Iris pigment epithelial cell (primary cell): ENCODE measurements at regions not wholly inside any gene's neighbourhood (a gene's known extent, or its start where the extent isn't known, plus 50 kb on each side); places are given as distances from the start of the nearest gene placed in this dataset.
"Not testable (repeated sequence)": the region's sequence is repeated elsewhere in the genome, so short reads cannot be mapped to it uniquely, and the experiment has no call there.

ENCODE experiments used
- DNase-seq: peaks from one replicate; pipeline ENCODE4 v3.0.0-alpha.2; 2011; ENCODE audit warnings: low read depth

DNA sequence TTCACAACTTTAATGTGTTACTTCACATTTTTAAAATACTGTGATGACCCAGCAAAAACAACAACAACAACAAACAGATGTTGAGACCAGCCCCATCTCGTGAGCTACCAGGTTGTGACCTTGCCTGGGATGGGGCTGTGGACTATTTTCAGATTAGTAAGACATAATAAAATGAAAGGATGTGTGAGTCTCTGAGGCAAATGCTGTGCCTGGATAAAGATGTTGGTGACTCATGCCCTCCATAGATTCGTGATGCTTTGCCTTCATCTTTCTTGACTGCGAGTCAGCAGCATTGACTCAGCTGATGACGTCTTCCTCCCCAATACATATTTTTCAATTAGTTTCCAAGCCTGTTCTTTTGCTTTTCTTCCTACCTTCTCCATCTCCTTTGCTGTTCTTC is 453.0 kb upstream of the CFAP20DC start:
- DNase-seq, result peak; percentile 91

DNA sequence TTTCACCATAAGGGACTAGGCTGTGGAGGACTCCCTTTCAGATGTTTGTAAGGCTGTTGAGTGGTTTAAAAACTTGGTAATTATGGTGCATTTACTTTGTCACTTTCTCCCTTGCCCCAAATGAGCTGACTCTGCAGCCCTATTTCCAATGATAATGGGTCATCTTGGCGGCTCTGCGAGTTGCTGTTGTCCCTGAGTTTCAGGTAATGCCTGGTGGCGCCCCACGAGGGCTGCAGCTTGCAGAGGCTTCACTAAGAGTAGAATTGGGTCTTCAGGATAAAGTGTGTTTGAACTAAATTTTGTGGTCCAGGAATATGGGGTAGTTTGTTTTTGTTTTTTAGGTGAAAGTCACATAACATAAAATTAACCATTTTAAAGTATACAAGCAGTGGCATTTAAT is 450.1 kb upstream of the CFAP20DC start:
- DNase-seq, result no peak

GRCh38 chr3:59499000-59499399 is 449.2 kb upstream of the CFAP20DC start:
- no peak for DNase-seq

- DNase-seq, result no peak
Measured at GRCh38 chr3:59496250-59496649, 446.4 kb upstream of the CFAP20DC start.

DNA sequence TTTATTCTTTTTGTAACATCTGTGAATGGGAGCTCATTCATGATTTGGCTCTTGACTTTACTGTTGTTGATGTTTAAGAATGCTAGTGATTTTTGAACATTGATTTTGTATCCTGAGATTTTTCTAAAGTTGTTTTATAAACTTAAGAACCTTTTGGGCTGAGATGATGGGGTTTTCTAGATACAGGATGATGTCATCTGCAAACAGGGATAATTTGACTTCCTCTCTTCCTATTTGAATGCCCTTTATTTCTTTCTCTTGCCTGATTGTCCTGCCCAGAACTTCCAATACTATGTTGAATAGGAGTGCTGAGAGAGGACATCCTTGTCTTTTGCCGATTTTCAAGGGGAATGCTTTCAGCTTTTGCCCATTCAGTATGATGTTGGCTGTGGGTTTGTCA is 445.1 kb upstream of the CFAP20DC start:
- not testable (repeated sequence) for DNase-seq

- no peak for DNase-seq
Measured at GRCh38 chr3:59486520-59486919, 436.7 kb upstream of the CFAP20DC start.

DNA sequence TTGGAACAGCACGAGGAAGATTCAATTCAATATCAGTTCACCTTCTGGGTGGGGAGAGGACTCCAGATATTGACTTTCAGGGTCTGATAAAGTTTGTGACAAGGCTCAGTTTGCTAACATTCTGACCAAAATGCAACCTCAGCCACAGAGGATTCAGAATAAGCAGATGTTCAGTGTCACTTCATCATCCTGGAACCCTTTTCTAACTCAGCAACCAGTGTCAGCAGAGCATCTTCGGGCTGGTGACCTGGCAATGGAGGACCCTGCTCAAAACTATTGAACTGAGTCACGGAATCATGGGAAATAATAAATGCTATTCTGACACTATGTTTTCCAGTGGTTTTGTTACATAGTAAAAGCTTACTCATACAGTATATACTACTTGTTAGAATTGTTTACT is 433.4 kb upstream of the CFAP20DC start:
- DNase-seq, result no peak

- no peak for DNase-seq
Measured at GRCh38 chr3:59482684-59483083, 432.9 kb upstream of the CFAP20DC start.

DNA sequence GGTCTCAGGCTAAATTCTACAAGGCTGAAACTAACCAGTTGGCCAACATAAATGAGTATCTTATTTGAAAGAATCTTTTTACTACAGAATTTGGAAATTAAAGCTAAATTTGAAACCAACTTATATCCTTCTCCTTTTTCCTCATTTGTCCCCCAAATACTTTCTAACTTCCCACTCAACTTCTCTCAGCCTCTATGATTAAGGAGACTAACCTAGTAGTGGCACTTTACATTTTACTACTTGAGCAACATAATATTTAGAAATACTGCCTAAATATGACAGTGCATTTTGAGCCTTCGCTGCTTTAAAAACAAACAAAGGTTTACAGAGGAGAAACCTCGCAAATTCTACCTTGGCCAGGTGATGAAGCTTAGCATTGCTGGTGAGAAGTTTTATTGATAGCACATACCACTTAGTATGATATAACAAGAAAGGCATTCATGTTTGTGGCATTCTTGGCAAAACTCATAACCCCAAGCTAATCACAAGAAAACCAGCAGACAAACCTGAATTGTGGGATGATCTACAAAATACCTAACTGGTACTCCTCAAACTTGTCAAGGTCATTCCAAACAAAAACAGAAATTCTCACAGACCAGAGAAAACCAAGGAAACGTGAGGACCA is 432.1 kb upstream of the CFAP20DC start:
- DNase-seq, result peak; percentile 20

DNA sequence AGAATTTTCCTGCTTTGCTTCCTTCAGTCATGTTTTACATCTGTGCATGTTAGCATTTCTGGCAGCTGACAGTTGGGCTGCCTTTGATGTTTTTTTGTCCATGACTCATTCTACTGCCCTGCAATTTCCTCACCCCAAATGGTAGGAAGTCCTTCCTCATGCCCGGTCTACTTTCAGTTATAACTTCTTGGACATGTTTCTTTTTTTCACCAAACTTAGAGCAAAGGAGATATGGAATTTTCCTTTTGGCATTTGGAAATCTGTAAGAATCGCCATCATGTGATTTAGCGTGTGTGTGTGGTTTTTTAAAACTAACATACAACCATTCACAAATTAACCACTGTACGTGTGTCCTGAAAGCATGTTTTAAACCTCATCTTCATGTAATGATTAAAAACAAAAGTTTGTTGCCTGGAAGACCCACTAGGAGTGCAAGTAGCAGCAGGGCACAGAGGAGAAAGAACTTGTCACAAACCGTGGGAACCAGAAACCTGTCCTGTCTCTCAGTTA is 430.7 kb upstream of the CFAP20DC start:
- peak; percentile 73 for DNase-seq

- DNase-seq, result no peak
Measured at GRCh38 chr3:59473636-59474035, 423.8 kb upstream of the CFAP20DC start.

GRCh38 chr3:59472541-59472940 is 422.7 kb upstream of the CFAP20DC start:
- DNase-seq, result peak; percentile 14

DNA sequence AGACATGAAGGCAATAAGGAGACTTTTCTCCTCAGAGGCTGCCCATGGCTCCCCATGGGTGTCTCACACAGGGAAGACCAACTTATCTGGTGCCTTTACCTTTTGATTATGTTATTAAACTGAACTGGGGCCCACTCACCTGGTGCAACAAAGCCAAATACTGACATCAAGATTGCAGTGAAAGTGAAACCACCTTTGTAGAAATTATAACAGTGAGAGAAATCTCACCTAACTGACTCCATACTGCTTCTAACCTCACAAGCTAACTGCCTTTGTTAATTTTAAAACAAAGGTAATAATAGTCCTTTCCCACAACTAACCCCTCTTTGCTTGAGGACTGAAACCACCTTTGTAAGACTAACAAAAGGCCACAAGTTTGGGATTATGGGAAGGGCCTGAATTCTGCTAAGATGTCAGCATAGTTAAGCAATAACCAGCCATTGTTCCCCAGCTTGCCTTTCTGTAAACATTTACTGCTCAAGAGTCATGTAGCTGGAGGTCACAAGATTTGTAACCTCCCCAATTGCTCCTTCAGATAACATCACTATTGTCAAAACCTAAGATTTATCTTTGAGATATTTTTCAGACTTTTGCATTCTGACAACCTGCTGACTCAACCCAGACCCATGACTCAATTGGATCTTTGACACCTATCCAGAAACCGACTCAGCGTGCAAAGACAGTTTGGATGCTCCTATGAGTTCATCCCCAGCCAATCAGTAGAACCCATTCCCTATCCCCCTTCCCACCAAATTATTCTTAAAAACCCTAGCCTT is 420.3 kb upstream of the CFAP20DC start:
- DNase-seq, result peak; percentile 59

DNA sequence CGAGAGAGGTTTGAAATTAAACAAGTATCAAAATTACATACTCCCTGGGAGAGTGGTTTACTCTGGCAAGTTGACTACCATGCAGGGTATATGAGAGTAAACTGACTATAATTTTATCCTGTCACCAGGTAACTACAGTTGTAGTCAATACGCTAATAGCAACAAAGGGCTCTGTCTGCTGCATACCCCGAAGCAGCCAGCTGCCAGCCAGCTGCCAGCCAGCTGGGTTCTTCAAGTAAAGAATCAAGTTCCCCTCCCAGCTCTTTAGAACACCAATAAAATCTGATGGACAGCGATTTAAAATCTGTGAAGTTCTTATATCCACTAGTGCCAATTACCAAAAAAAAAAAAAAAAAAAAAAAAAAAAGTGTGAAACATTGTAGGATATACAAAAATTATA is 417.7 kb upstream of the CFAP20DC start:
- no peak for DNase-seq

- DNase-seq, result no peak
Measured at GRCh38 chr3:59464187-59464586, 414.4 kb upstream of the CFAP20DC start.

GRCh38 chr3:59463253-59463652 is 413.4 kb upstream of the CFAP20DC start:
- no peak for DNase-seq

- DNase-seq, result no peak
Measured at GRCh38 chr3:59460068-59460467, 410.2 kb upstream of the CFAP20DC start.

DNA sequence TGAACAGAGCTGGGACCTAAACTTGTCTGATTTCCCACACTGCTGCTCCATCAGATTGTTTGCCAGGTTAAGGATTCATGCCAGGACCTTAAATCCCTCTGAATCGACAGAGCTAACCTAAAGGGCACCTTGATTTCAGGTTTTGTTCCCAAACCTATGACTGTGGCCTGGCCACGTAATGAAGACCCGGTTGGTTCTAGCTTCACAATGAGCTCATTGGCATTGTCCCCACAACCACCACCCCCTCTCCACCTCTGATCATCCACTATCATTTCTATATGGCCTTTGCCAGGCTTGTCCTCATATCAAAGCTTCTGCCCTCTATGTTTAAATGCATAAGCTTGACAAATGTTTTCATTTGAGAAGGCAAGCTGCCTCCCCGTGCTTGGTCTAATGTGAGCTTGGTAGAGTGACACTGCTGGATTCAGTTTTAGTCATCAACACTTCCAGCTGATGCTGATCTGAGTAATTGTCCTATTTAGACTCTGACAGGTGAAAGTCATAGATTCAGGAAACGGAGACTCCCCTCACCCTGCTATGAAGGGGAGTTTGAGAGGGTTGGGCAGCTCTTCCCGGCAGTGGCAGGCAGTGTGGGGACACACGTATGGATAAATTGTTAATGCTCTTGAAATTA is 407.1 kb upstream of the CFAP20DC start:
- DNase-seq, result no peak

DNA sequence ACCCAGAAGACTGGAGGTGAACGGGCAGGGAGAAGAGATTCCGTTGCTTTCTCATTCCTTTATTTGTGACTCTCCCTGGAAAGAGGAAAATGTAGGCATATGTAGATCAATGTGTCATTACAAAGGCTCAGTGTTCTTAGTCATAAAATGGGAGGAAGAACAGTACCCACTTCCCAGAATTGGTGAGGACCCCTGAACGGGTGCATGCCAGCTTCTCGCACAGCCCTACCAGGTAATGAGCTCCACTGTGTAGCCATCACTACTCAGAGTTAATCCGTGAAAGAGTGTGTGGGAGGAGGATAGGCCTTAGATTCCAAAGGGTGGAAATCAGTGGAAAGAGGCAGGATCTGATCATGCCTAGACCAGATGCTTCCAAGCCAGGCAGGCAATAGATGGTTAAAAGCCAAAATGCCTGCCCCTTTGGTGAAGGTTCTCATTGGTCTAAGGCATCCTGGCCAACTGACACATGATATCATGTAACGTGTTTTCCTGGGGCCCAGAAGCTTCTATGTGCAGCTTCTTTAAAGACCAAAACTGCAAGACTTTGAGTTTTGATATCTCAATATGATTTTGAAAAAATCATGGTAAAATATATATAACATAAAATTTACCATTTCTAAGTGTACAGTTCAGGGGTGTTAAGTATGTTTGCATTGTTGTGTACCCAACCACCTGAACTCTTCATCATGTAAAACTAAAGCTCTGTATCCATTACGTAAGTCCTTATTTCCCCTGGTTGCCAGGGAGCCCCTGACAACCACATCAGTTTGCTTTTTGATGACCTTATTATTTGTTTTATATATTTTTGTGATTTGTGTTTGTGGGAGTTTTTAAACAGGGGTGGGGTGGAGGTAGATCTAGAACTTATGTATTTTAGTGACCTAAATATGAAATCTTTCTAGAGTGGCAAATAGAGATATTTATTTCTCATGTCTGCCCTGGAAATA is 402.2 kb upstream of the CFAP20DC start:
- no peak for DNase-seq

GRCh38 chr3:59450946-59451763 is 401.3 kb upstream of the CFAP20DC start:
- DNase-seq, result no peak

DNA sequence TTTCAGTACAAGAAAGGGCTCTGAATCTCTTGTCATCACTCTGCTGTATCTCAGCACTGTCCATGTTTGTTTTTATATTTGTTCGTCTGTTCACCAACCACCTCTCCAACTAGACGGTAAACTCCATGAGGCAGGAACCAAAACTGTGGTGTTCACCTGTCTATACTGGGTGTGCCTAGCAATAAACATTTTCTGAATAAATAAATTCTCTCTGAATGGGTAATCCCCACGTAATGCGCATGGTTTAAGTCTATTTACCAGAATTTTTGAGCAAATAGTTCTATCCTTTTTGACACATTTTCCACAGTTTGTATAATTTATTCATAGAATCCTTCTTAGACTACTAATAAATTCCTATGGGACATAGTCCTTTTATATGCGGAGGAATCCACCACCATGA is 400.6 kb upstream of the CFAP20DC start:
- no peak for DNase-seq
